ENCODE measurements at regions not wholly inside any gene's neighbourhood (a gene's known extent, or its start where the extent isn't known, plus 50 kb on each side); places are given as distances from the start of the nearest gene placed in this dataset.
"Not testable (repeated sequence)": the region's sequence is repeated elsewhere in the genome, so short reads cannot be mapped to it uniquely, and the experiment has no call there.

DNA sequence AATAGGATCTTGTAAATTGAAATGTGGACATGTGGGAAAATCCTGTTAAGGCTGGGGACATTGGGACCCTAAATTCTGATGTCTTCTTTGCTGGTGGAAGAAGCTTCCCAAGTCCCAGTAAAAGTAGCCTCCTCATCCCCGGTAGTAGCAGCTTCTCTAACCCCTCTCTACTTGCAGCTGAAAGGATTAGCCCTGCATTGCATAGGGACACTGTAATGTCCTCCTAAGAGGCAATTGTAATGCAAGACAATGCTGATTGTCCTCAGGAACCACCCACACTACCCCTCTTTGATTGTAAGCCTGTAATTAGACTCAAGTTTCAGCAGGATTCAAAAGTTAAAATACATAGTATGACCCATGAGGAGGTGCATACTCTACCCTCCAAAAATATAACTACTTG, 1938.4 kb upstream of the C9orf72 start:
- no peak for DNase-seq

- DNase-seq = no peak
Measured at GRCh38 chr9:29514336-29514735, 1941.1 kb upstream of the C9orf72 start.

DNA sequence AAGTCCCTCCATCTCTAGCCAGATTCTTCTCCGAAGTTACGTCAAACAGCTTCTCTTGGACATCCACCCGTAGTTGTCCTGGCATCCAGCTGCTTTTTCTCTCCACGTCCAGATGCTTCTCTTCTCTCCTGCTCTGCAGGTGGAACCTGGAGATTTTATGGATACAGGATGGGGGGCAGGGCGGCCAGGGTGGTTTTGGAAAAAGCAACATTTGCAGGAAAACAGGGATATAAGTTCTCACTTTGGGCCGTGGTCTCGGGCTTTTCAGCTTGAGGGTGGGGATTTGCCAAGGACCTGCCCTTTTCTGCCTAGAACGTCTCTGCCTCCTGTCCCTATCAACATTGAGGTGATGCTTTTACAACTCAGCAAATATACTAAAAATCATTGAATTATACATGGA, 1941.6 kb upstream of the C9orf72 start:
- DNase-seq = no peak

DNA sequence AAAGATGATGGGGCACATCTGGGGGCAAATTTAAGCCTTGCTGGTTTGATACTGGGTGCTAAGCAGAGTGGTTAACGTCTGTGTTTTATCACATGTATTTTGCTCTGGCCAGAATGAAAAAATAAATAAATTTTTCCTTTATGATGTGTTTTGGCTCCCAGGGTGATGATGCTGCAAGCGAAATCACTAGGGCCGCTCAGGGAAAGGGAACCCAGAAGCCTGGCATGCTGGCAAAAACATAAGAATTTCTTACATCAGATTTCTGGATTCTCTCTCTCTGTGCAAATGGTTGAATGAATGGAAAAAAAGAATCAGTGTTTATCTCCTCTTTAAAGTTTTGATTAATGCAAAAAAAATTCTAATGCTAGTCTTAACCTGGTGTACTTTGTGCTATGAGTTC, 1975.2 kb upstream of the C9orf72 start:
- no peak for DNase-seq

DNA sequence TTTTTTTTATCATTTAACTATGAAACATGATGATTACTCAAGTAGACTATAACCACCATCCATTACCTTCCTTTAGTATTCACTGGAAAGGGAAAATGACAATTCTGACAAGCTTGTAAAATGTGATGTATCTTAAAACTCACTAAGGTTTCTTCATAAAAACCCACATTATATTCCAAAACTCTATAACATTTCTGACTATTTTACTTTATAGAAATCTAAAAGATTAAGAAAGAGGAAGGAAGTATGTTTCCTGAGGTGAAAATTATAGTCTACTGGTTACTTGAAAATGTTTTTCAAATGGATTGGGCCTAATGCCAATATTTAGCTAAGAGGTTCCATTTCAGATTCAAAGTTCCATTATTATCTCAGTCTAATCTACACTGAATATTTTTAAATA, 1982.2 kb upstream of the C9orf72 start:
- no peak for DNase-seq

GRCh38 chr9:29556317-29556716, 1983.0 kb upstream of the C9orf72 start:
- no peak for DNase-seq

DNA sequence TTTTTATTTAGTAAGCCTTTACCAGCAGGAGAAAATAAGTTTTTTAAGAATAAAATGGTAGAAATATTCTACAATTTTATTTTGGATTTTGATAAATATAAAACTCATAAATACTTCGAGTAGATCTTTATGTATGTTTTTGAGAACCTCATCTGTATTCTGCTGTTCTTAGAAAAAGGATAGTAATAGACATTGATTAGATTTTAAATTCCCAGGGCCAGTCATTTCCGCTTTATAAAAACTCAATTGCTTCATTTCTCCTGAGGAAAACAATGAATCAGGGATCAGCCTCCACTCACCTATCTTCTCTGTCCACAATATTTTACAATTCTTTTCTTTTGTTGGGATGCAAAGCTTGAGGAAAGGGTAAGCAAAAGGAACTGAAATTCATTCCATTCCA, 1983.5 kb upstream of the C9orf72 start:
- no peak for DNase-seq

DNA sequence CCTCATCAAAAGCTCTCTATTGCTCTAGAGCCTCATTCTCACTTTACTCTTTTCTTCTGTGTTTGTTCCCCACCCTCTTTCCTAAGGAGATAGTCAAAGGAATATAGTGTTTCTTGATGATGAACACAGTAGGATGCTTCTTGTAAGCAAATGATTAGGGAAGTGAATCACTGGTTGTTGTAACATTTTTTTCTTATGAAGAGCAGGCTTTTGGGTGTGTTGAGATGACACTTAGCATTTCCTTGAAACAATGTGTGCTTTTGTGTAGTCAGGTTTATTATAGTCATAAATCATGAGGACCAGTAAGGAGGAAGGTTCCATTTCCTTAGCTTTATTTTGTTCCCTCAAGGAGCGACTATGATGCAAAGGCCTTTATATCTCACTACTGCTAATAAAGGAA, 1991.3 kb upstream of the C9orf72 start:
- no peak for DNase-seq

GRCh38 chr9:29575219-29575618, 2001.9 kb upstream of the C9orf72 start:
- DNase-seq = no peak

GRCh38 chr9:29588361-29588760, 2015.1 kb upstream of the C9orf72 start:
- DNase-seq = no peak

GRCh38 chr9:29609282-29609681, 2036.0 kb upstream of the C9orf72 start:
- no peak for DNase-seq

GRCh38 chr9:29613773-29614172, 2040.5 kb upstream of the C9orf72 start:
- DNase-seq = no peak

DNA sequence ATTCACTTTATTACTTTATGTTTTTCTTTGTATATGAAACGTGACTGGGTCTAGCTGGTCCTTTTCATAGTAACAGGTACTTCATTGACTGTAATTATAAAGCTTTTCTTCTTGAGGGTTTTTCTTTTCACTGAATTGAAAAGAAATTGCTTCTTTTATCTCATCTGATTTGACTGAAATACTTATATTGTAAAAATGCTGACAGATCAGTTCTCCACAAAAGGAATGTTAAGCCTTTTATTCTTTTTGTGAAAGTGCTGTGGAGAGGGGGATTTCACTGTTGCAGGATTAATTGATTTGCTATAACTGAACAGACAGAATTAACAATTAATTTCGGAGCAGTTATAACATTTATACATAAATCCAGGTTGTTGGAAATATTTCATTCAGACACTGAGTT, 2043.6 kb upstream of the C9orf72 start:
- no peak for DNase-seq

DNA sequence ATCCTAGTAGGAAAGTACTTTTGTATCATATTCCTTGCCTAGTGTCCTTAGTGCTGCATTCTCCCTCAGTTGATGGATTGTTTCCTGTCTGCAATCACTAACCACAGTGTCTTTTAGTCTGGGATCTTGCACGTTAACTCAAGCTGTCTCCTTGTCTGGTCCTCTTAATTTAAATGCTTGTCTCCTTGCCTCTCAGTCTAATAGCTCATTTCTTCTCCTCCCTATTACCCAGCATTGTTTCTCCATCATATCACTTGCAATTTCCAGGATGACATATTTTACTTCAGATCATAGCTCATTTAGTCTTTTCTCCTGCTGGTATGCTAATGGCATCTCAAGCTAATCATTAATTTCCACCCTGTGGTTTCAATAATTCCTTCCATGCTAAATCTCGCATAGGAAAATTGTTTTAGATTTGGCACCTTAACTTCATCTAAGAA, 2052.0 kb upstream of the C9orf72 start:
- no peak for DNase-seq

DNA sequence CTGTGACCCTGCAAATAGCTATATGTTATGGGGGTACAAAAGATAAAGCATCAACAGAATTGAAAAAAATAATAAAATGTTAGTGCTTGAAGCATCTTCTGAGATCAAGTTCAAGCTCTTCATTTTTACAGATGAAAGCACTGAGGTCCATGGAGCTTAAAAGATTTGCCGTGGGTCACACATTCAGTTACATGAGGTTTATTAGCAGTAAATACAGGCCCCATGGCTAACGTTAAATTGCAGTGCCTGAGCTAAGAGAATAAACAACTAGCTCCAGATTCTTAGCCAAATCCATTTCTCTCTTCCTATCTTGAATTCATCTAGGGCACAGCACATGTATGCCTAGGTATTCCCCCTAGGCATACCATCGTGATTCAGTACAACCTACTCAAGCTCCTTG, 2052.7 kb upstream of the C9orf72 start:
- DNase-seq = no peak

GRCh38 chr9:29628856-29629255, 2055.6 kb upstream of the C9orf72 start:
- not testable (repeated sequence) for DNase-seq

DNA sequence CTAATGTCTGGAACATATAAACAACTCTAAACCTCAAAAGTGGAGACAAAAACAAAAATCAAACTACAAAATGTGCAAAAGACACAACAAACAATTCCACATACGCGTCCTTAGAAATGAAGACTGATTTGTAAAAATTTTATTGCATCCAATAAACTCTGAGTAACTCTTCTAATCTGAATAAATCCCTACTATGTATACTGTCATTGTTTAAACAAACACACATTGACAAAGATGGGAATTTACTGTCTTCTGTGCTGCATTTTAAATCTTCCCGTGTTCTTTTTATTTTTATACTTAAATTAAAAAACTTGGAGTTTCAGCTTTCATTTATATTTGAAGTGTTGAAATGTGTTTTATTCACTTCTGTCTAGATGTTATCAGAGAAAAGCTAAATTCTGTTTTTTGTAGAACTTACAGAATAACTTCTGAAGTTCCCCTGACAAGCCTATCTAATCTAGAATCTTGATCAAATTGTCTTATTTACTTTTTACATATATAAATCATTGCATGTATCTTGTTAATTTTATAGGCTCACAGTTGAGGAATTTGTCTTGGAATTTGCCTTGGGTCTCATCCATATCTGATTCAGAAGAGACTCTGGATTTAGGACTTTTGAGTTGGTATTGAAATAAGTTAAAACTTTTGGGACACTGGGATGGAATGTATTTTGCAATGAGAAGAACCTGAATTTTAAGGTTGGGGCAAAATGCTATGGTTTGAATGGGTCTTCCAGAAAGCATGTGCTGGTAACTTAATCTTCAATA, 2064.4 kb upstream of the C9orf72 start:
- DNase-seq = no peak

DNA sequence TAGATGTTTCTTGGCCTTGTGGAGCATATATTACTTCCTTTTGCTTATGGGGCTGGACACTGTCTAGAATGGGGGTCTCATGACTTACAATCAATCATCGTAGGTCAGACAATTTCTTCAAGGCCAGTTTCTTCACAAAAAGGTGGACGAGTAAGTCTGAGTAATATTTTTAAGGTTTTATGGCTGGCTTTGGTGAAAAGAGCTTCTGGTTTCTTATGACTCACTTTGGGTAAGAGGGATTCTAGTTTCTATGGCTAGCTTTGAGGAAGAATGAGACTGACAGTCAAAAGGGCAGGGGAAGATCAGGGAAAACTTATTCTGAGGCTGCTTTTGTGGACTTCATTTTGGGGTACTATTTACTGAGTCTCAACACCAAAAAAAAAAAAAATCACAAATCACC, 2067.2 kb upstream of the C9orf72 start:
- no peak for DNase-seq

DNA sequence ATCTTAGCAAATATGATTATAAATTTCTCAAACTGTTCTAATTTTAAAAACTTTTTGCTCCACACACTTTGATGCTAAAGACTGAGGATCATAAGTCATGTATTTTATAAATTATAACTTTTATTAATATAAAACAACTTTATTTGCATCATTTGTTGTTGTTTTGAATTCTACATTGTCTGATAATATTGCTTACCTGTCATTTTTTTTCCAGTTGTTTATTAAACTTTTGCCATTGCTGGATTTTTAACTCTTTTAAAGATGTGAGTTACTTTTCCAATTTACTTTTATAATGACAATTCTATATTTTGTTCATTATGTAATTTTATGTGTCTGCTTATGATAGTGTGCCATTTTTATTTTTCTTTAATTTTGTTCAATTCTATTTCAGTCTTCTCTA, 2071.2 kb upstream of the C9orf72 start:
- DNase-seq = no peak

DNA sequence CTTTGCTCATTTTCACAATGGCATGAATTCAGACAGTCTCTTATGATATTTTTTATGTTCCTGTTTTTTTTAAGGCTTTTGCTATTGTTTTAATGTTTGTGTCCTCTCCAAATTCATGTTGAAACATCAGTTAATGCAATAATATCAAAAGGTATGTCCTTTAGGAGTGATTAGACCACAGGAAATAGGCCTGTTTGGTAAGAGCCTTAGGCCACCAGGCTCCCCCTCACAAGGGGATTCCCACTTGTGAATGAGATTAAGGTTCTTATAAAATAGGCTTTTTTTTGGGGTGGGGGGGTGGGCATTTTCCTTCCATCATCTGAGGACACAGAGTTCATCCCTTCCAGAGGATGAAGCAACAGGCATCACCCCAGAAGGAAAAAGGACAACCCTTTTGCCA, 2074.2 kb upstream of the C9orf72 start:
- no peak for DNase-seq

- DNase-seq = no peak
Measured at GRCh38 chr9:29648132-29648531, 2074.9 kb upstream of the C9orf72 start.

DNA sequence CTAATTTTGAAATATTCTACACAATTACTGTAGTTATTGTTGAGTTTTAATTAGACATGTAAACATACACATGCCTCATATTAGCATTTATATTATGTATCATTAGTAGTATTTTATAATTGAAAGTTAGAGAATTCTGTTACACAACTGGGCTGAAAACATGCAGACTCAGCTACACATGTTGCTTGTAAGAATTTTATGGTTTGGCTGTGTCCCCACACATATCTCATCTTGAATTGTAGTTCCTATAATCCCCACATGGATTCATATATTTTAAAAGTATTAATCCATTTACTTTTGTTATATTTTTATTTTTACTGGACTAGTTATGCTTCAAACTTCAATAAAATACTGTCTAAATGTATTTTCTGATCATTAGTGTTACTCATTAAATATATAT, 2075.3 kb upstream of the C9orf72 start:
- no peak for DNase-seq

GRCh38 chr9:29656641-29657406, 2083.5 kb upstream of the C9orf72 start:
- DNase-seq = no peak

GRCh38 chr9:29657821-29658220, 2084.5 kb upstream of the C9orf72 start:
- DNase-seq = no peak

GRCh38 chr9:29659014-29659413, 2085.7 kb upstream of the C9orf72 start:
- DNase-seq = no peak
